Trophoblast cell (in vitro differentiated cells and primary cell): ENCODE measurements at regions not wholly inside any gene's neighbourhood (a gene's known extent, or its start where the extent isn't known, plus 50 kb on each side); places are given as distances from the start of the nearest gene placed in this dataset.

Source experiments
- DNase-seq, 2 donors: peaks; one replicate each; pipeline ENCODE4 v3.0.0-alpha.2; 2016
- H2AFZ ChIP-seq: 2 replicates; pipeline ENCODE4 v1.6.1; 2013; ENCODE audit warnings: low read length, moderate library complexity, mild to moderate bottlenecking; ENCODE audit not compliant: insufficient read depth, poor library complexity
- H2AK5ac ChIP-seq: 2 replicates; pipeline ENCODE4 v1.6.1; 2013; ENCODE audit warnings: mild to moderate bottlenecking, low read length
- H2BK120ac ChIP-seq: 2 replicates; pipeline ENCODE4 v1.6.1; 2013; ENCODE audit warnings: low read length, mild to moderate bottlenecking, moderate library complexity; ENCODE audit not compliant: insufficient read depth, poor library complexity
- H2BK12ac ChIP-seq: 2 replicates; pipeline ENCODE4 v1.6.1; 2013; ENCODE audit warnings: mild to moderate bottlenecking, low read length, moderate library complexity
- H2BK5ac ChIP-seq: 2 replicates; pipeline ENCODE4 v1.6.1; 2013; ENCODE audit warnings: low read length, low read depth, moderate library complexity, mild to moderate bottlenecking; ENCODE audit not compliant: poor library complexity
- H3K14ac ChIP-seq: 2 replicates; pipeline ENCODE4 v1.6.1; 2013; ENCODE audit warnings: mild to moderate bottlenecking, low read length
- H3K18ac ChIP-seq: 2 replicates; pipeline ENCODE4 v1.6.1; 2013; ENCODE audit warnings: mild to moderate bottlenecking, low read length
- H3K23ac ChIP-seq: 2 replicates; pipeline ENCODE4 v1.6.1; 2013; ENCODE audit warnings: low read length
- H3K27ac ChIP-seq: 2 replicates; pipeline ENCODE4 v1.5.1; 2013; ENCODE audit warnings: low read depth, mild to moderate bottlenecking, inconsistent platforms, low read length, moderate library complexity
- H3K27me3 ChIP-seq: 2 replicates; pipeline ENCODE4 v1.6.1; 2013; ENCODE audit warnings: inconsistent platforms, mild to moderate bottlenecking, low read length, moderate library complexity; ENCODE audit not compliant: insufficient read depth
- H3K36me3 ChIP-seq, 2 experiments: 1 replicate in 1 of 2; 2 replicates in 1 of 2; pipeline ENCODE4 v1.6.1; 2013; ENCODE audit warnings: low read length in 2 of 2, mild to moderate bottlenecking in 2 of 2, moderate library complexity in 1 of 2; ENCODE audit not compliant: insufficient read depth in 2 of 2, control insufficient read depth in 1 of 2
- H3K4ac ChIP-seq: 2 replicates; pipeline ENCODE4 v1.6.1; 2013; ENCODE audit warnings: low read depth, mild to moderate bottlenecking, low read length, moderate library complexity
- H3K4me1 ChIP-seq, 2 experiments: 1 replicate in 1 of 2; 2 replicates in 1 of 2; pipeline ENCODE4 v1.6.1; 2013; ENCODE audit warnings: low read length in 2 of 2, mild to moderate bottlenecking in 2 of 2, moderate library complexity in 1 of 2; ENCODE audit not compliant: insufficient read depth in 2 of 2, control insufficient read depth in 1 of 2
- H3K4me2 ChIP-seq: 2 replicates; pipeline ENCODE4 v1.6.1; 2013; ENCODE audit warnings: inconsistent platforms, mild to moderate bottlenecking, low read length, moderate library complexity
- H3K4me3 ChIP-seq: 2 replicates; pipeline ENCODE4 v1.5.1; 2013; ENCODE audit warnings: mild to moderate bottlenecking, low read depth, low read length, inconsistent platforms
- H3K79me1 ChIP-seq: one replicate; pipeline ENCODE4 v1.6.1; 2013; ENCODE audit warnings: low read length
- H3K79me2 ChIP-seq: 2 replicates; pipeline ENCODE4 v1.6.1; 2013; ENCODE audit warnings: low read length, mild to moderate bottlenecking; ENCODE audit not compliant: control insufficient read depth, insufficient read depth, poor library complexity
- H3K9ac ChIP-seq: 2 replicates; pipeline ENCODE4 v1.6.1; 2013; ENCODE audit warnings: mild to moderate bottlenecking, low read length
- H3K9me3 ChIP-seq: 2 replicates; pipeline ENCODE4 v1.6.1; 2013; ENCODE audit warnings: low read depth, mild to moderate bottlenecking, control low read depth, inconsistent platforms, low read length; ENCODE audit not compliant: insufficient read depth
- H4K12ac ChIP-seq: 2 replicates; pipeline ENCODE4 v1.6.1; 2013; ENCODE audit warnings: low read depth, mild to moderate bottlenecking, low read length, moderate library complexity
- H4K8ac ChIP-seq: 2 replicates; pipeline ENCODE4 v1.6.1; 2013; ENCODE audit warnings: low read depth, mild to moderate bottlenecking, low read length, moderate library complexity
- H4K91ac ChIP-seq: one replicate; pipeline ENCODE4 v1.6.1; 2013; ENCODE audit warnings: low read depth, mild to moderate bottlenecking, low read length, moderate library complexity
- WGBS: extraction: QIAGEN DNeasy Blood & Tissue Kit; methylation state at CpG from one replicate; pipeline ENCODE4 v1.1.7; 2013; ENCODE audit warnings: missing lambda C conversion rate; ENCODE audit not compliant: insufficient read length, insufficient coverage; ENCODE audit errors: extremely low coverage; 5-methylcytosine and 5-hydroxymethylcytosine counted together

- Histone ChIP-seq H2AFZ (no peak overlapping the region), H3K27ac (peak overlapping the region; percentile 56), H3K36me3 (no peaks in the 10 kb centered on the region), H3K4me3 (no peak overlapping the region), H3K27me3 (no peaks in the 10 kb centered on the region), H3K9ac (no peak overlapping the region), H3K9me3 (no peaks in the 10 kb centered on the region), H3K4me1 (peaks cover 4 to 8% of the 10 kb centered on the region in 2 experiments), H3K23ac (no peak overlapping the region), H3K14ac (no peak overlapping the region), H3K79me2 (peaks cover 3% of the 10 kb centered on the region), H3K18ac (no peak overlapping the region), H2BK120ac (peak overlapping the region; percentile 4), H4K12ac (no peak overlapping the region), H2AK5ac (no peak overlapping the region), H3K79me1 (peaks cover 3% of the 10 kb centered on the region), H3K4me2 (peak overlapping the region; percentile 13), H4K91ac (peak overlapping the region; percentile 31), H4K8ac (no peak overlapping the region), H2BK12ac (no peak overlapping the region), H2BK5ac (peak overlapping the region; percentile 1), H3K4ac (no peak overlapping the region)
- DNase-seq = no peak
- no CpG with 5 or more reads among the region's 6 CpGs for WGBS
Measured at GRCh38 chr2:147553775-147554271, 291.0 kb upstream of the ACVR2A start.

DNA sequence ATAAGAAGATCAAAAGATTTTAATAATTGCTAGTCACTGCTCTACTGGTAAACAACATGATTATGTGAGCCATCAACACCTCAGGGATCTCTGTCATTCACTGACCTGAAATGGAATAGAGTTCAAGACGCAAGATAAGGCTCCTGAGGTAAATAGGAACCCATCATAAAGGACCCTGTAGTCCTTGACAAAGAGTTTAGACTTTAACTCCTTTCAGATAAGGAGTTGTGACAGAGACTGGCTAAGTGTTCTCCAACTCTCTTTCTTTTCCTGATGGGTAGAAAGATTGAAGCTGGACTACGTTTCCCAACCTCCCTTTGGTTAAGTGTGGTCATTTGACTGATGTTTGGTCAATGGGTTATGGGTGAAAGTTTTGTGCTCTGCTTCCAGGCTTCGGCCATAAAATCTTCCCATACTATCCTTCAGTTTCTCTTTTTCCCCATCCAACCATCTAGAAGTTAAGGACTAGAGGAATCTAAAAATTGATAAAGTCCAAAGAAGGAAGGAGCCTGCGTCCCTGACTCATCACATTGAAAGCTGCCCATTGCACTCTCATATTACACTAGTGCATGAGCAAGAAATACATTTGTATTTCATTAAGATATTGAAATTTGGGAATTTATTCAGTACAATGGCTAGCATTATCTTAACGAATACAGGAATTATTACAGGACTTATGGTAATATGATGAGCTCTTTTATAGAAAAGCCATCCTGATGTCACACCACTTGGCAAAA is 293.7 kb upstream of the ACVR2A start:
- Histone ChIP-seq H4K12ac (no peak overlapping the region), H3K27ac (no peak overlapping the region), H3K27me3 (no peaks in the 10 kb centered on the region), H2AFZ (no peak overlapping the region), H3K9ac (no peak overlapping the region), H2BK12ac (no peak overlapping the region), H3K14ac (no peak overlapping the region), H2AK5ac (no peak overlapping the region), H4K8ac (no peak overlapping the region), H3K4me3 (no peak overlapping the region), H3K23ac (no peak overlapping the region), H3K36me3 (no peaks in the 10 kb centered on the region), H3K4ac (no peak overlapping the region), H3K79me2 (peaks cover 2% of the 10 kb centered on the region), H3K18ac (no peak overlapping the region), H3K4me2 (no peak overlapping the region), H2BK120ac (no peak overlapping the region), H2BK5ac (no peak overlapping the region), H3K4me1 (peaks cover 7 to 10% of the 10 kb centered on the region in 2 experiments), H4K91ac (no peak overlapping the region), H3K79me1 (peaks cover 11% of the 10 kb centered on the region), H3K9me3 (no peaks in the 10 kb centered on the region)
- no CpG with 5 or more reads among the region's 5 CpGs for WGBS
- DNase-seq = no peak

DNA sequence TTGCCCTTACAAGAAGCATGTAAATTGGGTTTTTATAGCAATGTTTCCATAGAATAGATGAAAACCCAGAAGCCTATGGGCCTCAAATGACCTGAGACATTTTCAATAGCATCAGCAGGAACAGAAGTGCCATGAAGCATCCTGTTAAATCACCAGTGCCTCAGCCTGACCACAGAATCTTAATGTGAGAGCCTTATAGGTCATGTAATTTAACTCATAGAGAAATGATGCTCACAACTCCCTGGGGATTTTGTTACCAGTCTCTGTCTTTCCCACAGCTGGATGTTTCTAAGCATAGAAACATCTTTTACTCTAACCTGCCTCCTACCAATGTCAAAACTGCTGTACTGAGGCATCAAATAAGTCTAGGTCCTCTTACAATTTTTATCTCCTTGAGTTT is 295.8 kb upstream of the ACVR2A start:
- Histone ChIP-seq H3K9ac (no peak overlapping the region), H3K79me1 (peaks cover 13% of the 10 kb centered on the region), H3K27me3 (no peaks in the 10 kb centered on the region), H2AK5ac (no peak overlapping the region), H2AFZ (no peak overlapping the region), H3K4me3 (no peak overlapping the region), H3K27ac (no peak overlapping the region), H3K4ac (no peak overlapping the region), H3K9me3 (no peaks in the 10 kb centered on the region), H3K79me2 (no peaks in the 10 kb centered on the region), H4K12ac (no peak overlapping the region), H2BK120ac (no peak overlapping the region), H3K36me3 (no peaks in the 10 kb centered on the region), H3K18ac (no peak overlapping the region), H4K91ac (no peak overlapping the region), H4K8ac (no peak overlapping the region), H2BK12ac (no peak overlapping the region), H3K23ac (no peak overlapping the region), H2BK5ac (no peak overlapping the region), H3K4me1 (peaks cover 3 to 7% of the 10 kb centered on the region in 2 experiments), H3K4me2 (no peak overlapping the region), H3K14ac (no peak overlapping the region)
- no peak for DNase-seq

DNA sequence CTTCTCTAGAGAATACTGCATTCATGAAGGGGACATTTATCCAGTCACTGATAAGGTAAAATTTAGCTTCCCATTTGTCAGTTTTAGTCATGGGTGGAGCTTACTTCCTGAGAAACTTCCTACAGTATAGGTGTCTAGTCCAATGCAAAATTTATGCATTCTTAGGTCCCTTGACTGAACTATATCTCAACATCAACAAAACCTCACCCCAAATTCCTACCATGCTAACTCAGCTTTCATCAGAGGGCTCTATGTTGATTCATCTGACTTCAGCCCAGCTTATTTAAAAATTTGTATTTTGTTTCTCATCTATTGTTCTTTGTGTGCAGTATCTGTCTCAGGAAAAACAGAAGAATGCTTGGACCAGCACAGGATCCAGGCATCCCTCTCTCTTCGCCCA is 296.4 kb upstream of the ACVR2A start:
- Histone ChIP-seq H4K12ac (no peak overlapping the region), H3K79me1 (peaks cover 16% of the 10 kb centered on the region), H2AK5ac (no peak overlapping the region), H3K9me3 (no peaks in the 10 kb centered on the region), H3K4me2 (no peak overlapping the region), H2BK120ac (peak overlapping the region; percentile 75), H2BK12ac (peak overlapping the region; percentile 15), H3K14ac (no peak overlapping the region), H3K9ac (no peak overlapping the region), H3K27ac (no peak overlapping the region), H3K27me3 (no peaks in the 10 kb centered on the region), H3K4me1 (peaks cover 6 to 8% of the 10 kb centered on the region in 2 experiments), H3K79me2 (no peaks in the 10 kb centered on the region), H3K18ac (no peak overlapping the region), H2BK5ac (no peak overlapping the region), H3K36me3 (no peaks in the 10 kb centered on the region), H4K8ac (no peak overlapping the region), H3K23ac (no peak overlapping the region), H3K4ac (no peak overlapping the region), H3K4me3 (no peak overlapping the region), H2AFZ (no peak overlapping the region), H4K91ac (peak overlapping the region; percentile 81)
- DNase-seq = no peak
- no CpG with 5 or more reads among the region's 1 CpG for WGBS
